ENCODE measurements at regions not wholly inside any gene's neighbourhood (a gene's known extent, or its start where the extent isn't known, plus 50 kb on each side); places are given as distances from the start of the nearest gene placed in this dataset.

DNA sequence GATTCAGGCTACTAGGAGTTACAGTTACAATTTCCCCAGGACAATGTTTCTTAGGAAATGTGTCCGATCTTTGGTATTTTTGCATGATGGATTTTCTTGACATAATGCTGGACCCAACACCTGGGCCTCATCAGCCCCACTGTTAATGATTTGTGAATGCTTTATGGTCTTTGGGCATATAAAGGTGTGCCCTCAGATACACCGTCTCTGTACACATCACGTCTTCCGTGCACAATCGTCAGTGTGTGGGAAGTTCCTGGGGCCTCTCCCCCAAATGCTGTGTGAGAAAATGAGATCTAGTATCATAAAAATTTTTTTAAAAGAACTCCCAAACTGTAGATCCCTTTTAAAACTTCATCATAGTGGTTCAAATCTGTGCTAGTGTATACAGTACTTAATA, 373.2 kb upstream of the ID4 start:
- no peaks in the 10 kb centered on the region for H3K9me3 ChIP-seq
- H3K27ac ChIP-seq, result no peak overlapping the region
- DNase-seq (ENCODE audit: low spot score in 2 of 2), result no peak
- no peak overlapping the region for H3K4me3 ChIP-seq
- H3K36me3 ChIP-seq, result no peaks in the 10 kb centered on the region
- TF ChIP-seq, protein P1, sequence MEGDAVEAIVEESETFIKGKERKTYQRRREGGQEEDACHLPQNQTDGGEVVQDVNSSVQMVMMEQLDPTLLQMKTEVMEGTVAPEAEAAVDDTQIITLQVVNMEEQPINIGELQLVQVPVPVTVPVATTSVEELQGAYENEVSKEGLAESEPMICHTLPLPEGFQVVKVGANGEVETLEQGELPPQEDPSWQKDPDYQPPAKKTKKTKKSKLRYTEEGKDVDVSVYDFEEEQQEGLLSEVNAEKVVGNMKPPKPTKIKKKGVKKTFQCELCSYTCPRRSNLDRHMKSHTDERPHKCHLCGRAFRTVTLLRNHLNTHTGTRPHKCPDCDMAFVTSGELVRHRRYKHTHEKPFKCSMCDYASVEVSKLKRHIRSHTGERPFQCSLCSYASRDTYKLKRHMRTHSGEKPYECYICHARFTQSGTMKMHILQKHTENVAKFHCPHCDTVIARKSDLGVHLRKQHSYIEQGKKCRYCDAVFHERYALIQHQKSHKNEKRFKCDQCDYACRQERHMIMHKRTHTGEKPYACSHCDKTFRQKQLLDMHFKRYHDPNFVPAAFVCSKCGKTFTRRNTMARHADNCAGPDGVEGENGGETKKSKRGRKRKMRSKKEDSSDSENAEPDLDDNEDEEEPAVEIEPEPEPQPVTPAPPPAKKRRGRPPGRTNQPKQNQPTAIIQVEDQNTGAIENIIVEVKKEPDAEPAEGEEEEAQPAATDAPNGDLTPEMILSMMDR (IDR thresholded peaks at IDR 0.05), result no peak
- H3K27me3 ChIP-seq, result no peaks in the 10 kb centered on the region
- peaks cover 0 to 10% of the 10 kb centered on the region in 2 donors for H3K4me1 ChIP-seq
- intact Hi-C loops (cut with DNase I), result no loop called here

DNA sequence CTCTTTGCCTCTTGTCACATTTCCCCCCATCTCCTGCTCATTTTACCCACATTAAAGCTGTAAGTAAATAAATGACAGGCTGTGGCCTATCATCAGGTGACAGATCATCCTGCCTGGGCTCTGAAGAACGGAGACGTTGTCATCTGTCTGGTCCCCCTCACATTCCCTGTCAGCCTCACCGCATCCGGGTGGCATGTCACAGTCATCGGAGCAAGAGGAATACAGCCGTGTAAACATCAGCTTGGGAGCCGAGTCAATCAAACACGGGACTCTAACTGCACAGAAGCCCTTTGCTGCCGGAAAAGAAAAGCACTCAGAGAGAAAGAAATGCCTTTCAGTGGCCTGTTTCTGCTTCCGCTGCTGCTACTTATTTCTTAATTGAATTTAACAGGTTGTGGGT, 371.9 kb upstream of the ID4 start:
- Histone ChIP-seq H3K27ac (no peak overlapping the region), H3K4me3 (no peak overlapping the region), H3K4me1 (peaks cover 0 to 10% of the 10 kb centered on the region in 2 donors), H3K36me3 (no peaks in the 10 kb centered on the region), H3K27me3 (no peaks in the 10 kb centered on the region), H3K9me3 (no peaks in the 10 kb centered on the region)
- no peak for DNase-seq (ENCODE audit: low spot score in 2 of 2)
- TF ChIP-seq, protein P1 (IDR thresholded peaks at IDR 0.05), result no peak
- intact Hi-C loops (cut with DNase I), result no loop called here

DNA sequence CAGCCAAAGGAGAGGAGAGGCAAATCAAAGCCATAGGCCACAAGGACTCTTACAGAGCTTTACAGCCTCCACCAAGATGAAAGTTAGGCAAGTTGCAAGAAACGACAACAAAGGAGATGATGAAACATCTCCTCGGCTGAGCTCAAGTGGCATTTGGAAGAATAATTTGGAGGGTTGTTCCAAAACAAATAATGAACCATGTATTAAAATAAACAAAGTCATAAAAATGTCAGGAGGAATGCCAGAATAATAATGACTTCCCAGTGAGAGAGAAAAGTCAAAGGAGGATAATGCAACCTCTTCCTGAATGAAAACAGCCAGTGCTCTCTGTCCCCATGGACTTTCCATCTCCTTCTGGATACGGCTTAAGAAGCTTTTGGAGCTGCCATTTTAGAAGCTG, 371.4 kb upstream of the ID4 start:
- no peaks in the 10 kb centered on the region for H3K9me3 ChIP-seq
- intact Hi-C loops (cut with DNase I), result no loop called here
- no peaks in the 10 kb centered on the region for H3K27me3 ChIP-seq
- no peak overlapping the region for H3K27ac ChIP-seq
- H3K36me3 ChIP-seq, result no peaks in the 10 kb centered on the region
- H3K4me3 ChIP-seq, result no peak overlapping the region
- TF ChIP-seq, protein P1 (IDR thresholded peaks at IDR 0.05), result no peak
- DNase-seq (ENCODE audit: low spot score in 2 of 2), result no peak
- peaks cover 0 to 10% of the 10 kb centered on the region in 2 donors for H3K4me1 ChIP-seq

DNA sequence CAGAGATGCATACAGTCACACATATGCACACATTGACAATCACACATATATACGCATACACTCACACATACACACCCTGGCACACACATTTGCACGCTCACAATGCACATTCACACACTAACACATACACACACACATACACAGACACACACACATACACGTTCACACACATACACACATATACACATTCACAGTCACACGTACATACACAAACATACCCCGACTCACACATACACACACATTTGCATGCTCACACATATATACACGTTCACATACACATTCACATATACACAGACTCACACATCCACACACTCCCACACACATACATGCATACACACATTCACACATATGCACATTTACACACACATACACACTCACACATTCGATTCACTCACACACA, 366.8 kb upstream of the ID4 start:
- Histone ChIP-seq H3K9me3 (no peaks in the 10 kb centered on the region), H3K27ac (no peak overlapping the region), H3K36me3 (no peaks in the 10 kb centered on the region), H3K4me1 (peaks cover 0 to 7% of the 10 kb centered on the region in 2 donors), H3K4me3 (no peak overlapping the region), H3K27me3 (no peaks in the 10 kb centered on the region)
- TF ChIP-seq, protein P1 (IDR thresholded peaks at IDR 0.05), result no peak
- no peak for DNase-seq (ENCODE audit: low spot score in 2 of 2)
- intact Hi-C loops (cut with DNase I), result loop anchor here (10.0 kb wide), 1 partner anchor 144 kb away; no protein-coding TSS in a partner anchor

DNA sequence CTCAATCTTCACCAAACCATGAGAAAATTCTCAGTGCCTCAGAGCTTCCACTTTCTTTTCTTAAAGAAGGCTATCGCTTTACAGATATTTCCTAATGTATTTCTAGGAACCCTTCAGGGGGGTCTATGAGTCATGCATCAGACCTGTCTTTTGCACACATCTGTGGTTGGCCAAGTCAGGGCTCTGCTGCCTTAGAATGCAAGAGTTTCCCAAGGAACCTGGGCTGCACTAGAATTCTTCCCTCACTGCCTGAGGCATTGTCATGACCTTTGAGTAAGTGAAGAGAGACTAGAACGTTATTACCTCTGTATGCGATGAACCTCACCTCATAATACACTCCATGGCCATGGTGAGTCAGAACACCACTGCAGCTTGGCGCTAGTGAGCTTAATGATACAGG, 365.0 kb upstream of the ID4 start:
- Histone ChIP-seq H3K4me1 (no peaks in the 10 kb centered on the region), H3K36me3 (no peaks in the 10 kb centered on the region), H3K4me3 (no peak overlapping the region), H3K27ac (no peak overlapping the region), H3K9me3 (no peaks in the 10 kb centered on the region), H3K27me3 (no peaks in the 10 kb centered on the region)
- intact Hi-C loops (cut with DNase I), result loop anchor here (10.0 kb wide), 1 partner anchor 143 kb away; no protein-coding TSS in a partner anchor
- no peak for DNase-seq (ENCODE audit: low spot score in 2 of 2)
- TF ChIP-seq, protein P1 (IDR thresholded peaks at IDR 0.05), result no peak

DNA sequence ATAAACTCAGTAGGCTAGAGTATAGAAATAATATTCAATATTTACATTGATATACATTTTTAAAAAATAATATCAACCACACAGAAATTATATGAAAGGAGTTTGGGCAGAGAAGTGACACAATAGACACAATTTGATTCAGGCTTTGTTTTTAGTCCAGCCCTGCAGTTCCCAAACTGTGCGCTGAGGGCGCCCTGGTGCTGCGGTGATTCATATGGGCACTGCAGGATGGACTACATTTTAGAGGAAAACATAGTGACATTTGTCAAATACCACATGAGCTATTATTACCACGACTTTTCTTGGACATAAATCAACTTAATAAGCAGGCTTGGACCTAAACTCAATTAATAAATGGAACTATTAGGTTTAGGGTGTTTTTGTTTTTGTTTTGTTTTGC, 364.3 kb upstream of the ID4 start:
- Histone ChIP-seq H3K27me3 (no peaks in the 10 kb centered on the region), H3K4me1 (no peaks in the 10 kb centered on the region), H3K27ac (no peak overlapping the region), H3K9me3 (no peaks in the 10 kb centered on the region), H3K36me3 (no peaks in the 10 kb centered on the region), H3K4me3 (no peak overlapping the region)
- DNase-seq (ENCODE audit: low spot score in 2 of 2), result no peak
- intact Hi-C loops (cut with DNase I), result loop anchor here (10.0 kb wide), 1 partner anchor 142 kb away; no protein-coding TSS in a partner anchor
- TF ChIP-seq, protein P1 (IDR thresholded peaks at IDR 0.05), result no peak

Measured in ascending aorta (tissue), 2 donors.